ENCODE measurements at regions not wholly inside any gene's neighbourhood (a gene's known extent, or its start where the extent isn't known, plus 50 kb on each side); places are given as distances from the start of the nearest gene placed in this dataset.

GRCh38 chr5:54720341-54720740, 202.8 kb downstream of the SNX18 start:
- H3K27ac ChIP-seq (ENCODE audit: insufficient read depth, low read length): no peak overlapping the region
- H3K9ac ChIP-seq (ENCODE audit: insufficient read depth, low read length): no peak overlapping the region
- H3K4me1 ChIP-seq (ENCODE audit: control insufficient read depth, extremely low read depth, insufficient read depth, low read length): peaks cover 20% of the 10 kb centered on the region

GRCh38 chr5:54719384-54720283, 202.1 kb downstream of the SNX18 start:
- TF ChIP-seq CTCF (conservative IDR thresholded peaks at IDR 0.05 in 1 of 2, IDR thresholded peaks at IDR 0.05 in 1 of 2; ENCODE audit: low read depth in 1 of 2, low read length in 2 of 2): no peak
- no peak for TF ChIP-seq EZH2 (IDR thresholded peaks at IDR 0.05; ENCODE audit: low read length, missing control alignments)
- Histone ChIP-seq H3K9ac (ENCODE audit: insufficient read depth, low read length) (no peak overlapping the region), H3K36me3 (ENCODE audit: control insufficient read depth, insufficient read depth, low read length) (no peaks in the 10 kb centered on the region), H3K4me3 (replicated peaks in 1 of 4; ENCODE audit: control extremely low read depth in 1 of 4, insufficient read depth in 1 of 4, low read depth in 3 of 4, low read length in 4 of 4) (no peak overlapping the region), H3K79me2 (ENCODE audit: control insufficient read depth, insufficient read depth, low read length) (no peaks in the 10 kb centered on the region), H3K9me3 (ENCODE audit: control insufficient read depth, insufficient read depth, low read depth, low read length) (no peaks in the 10 kb centered on the region), H3K27me3 (ENCODE audit: control insufficient read depth, insufficient read depth, low read length) (no peaks in the 10 kb centered on the region), H3K4me1 (ENCODE audit: control insufficient read depth, extremely low read depth, insufficient read depth, low read length) (peaks cover 20% of the 10 kb centered on the region), H4K20me1 (ENCODE audit: control insufficient read depth, extremely low read depth, insufficient read depth, low read length) (no peaks in the 10 kb centered on the region), H3K4me2 (ENCODE audit: extremely low read depth, insufficient read depth, low read length) (peak overlapping the region; percentile 57), H3K27ac (ENCODE audit: insufficient read depth, low read length) (peak overlapping the region; percentile 68), H2AFZ (ENCODE audit: low read length) (peak overlapping the region; percentile 21)
- DNase-seq (ENCODE audit: low read depth in 2 of 2): peak; percentile 72 to 78

More at GRCh38 chr5:54720341-54720740, 202.8 kb downstream of the SNX18 start:
- H3K79me2 ChIP-seq (ENCODE audit: control insufficient read depth, insufficient read depth, low read length): no peaks in the 10 kb centered on the region
- no peaks in the 10 kb centered on the region for H3K36me3 ChIP-seq (ENCODE audit: control insufficient read depth, insufficient read depth, low read length)
- no peak overlapping the region for H2AFZ ChIP-seq (ENCODE audit: low read length)
- no peak overlapping the region for H3K4me2 ChIP-seq (ENCODE audit: extremely low read depth, insufficient read depth, low read length)
- no peaks in the 10 kb centered on the region for H3K9me3 ChIP-seq (ENCODE audit: control insufficient read depth, insufficient read depth, low read depth, low read length)
- TF ChIP-seq CTCF (conservative IDR thresholded peaks at IDR 0.05 in 1 of 2, IDR thresholded peaks at IDR 0.05 in 1 of 2; ENCODE audit: low read depth in 1 of 2, low read length in 2 of 2): no peak
- no peak for TF ChIP-seq EZH2 (IDR thresholded peaks at IDR 0.05; ENCODE audit: low read length, missing control alignments)
- no peaks in the 10 kb centered on the region for H4K20me1 ChIP-seq (ENCODE audit: control insufficient read depth, extremely low read depth, insufficient read depth, low read length)
- no peaks in the 10 kb centered on the region for H3K27me3 ChIP-seq (ENCODE audit: control insufficient read depth, insufficient read depth, low read length)
- H3K4me3 ChIP-seq (replicated peaks in 1 of 4; ENCODE audit: control extremely low read depth in 1 of 4, insufficient read depth in 1 of 4, low read depth in 3 of 4, low read length in 4 of 4): no peak overlapping the region
- peak in 1 of 2 donors; percentile 43 for DNase-seq (ENCODE audit: low read depth in 2 of 2)

GRCh38 chr5:54718656-54719055, 201.1 kb downstream of the SNX18 start:
- H3K36me3 ChIP-seq (ENCODE audit: control insufficient read depth, insufficient read depth, low read length): no peaks in the 10 kb centered on the region
- no peak overlapping the region for H3K4me2 ChIP-seq (ENCODE audit: extremely low read depth, insufficient read depth, low read length)
- no peaks in the 10 kb centered on the region for H3K9me3 ChIP-seq (ENCODE audit: control insufficient read depth, insufficient read depth, low read depth, low read length)
- H2AFZ ChIP-seq (ENCODE audit: low read length): peak overlapping the region; percentile 72
- H3K27ac ChIP-seq (ENCODE audit: insufficient read depth, low read length): peak overlapping the region; percentile 44
- TF ChIP-seq EZH2 (IDR thresholded peaks at IDR 0.05; ENCODE audit: low read length, missing control alignments) (no peak), CTCF (conservative IDR thresholded peaks at IDR 0.05 in 1 of 2, IDR thresholded peaks at IDR 0.05 in 1 of 2; ENCODE audit: low read depth in 1 of 2, low read length in 2 of 2) (no peak)
- no peaks in the 10 kb centered on the region for H3K27me3 ChIP-seq (ENCODE audit: control insufficient read depth, insufficient read depth, low read length)
- peaks cover 22% of the 10 kb centered on the region for H3K4me1 ChIP-seq (ENCODE audit: control insufficient read depth, extremely low read depth, insufficient read depth, low read length)
- H3K4me3 ChIP-seq (replicated peaks in 1 of 4; ENCODE audit: control extremely low read depth in 1 of 4, insufficient read depth in 1 of 4, low read depth in 3 of 4, low read length in 4 of 4): no peak overlapping the region
- DNase-seq (ENCODE audit: low read depth in 2 of 2): peak; percentile 60 to 72
- no peak overlapping the region for H3K9ac ChIP-seq (ENCODE audit: insufficient read depth, low read length)
- no peaks in the 10 kb centered on the region for H4K20me1 ChIP-seq (ENCODE audit: control insufficient read depth, extremely low read depth, insufficient read depth, low read length)
- no peaks in the 10 kb centered on the region for H3K79me2 ChIP-seq (ENCODE audit: control insufficient read depth, insufficient read depth, low read length)
